ENCODE measurements at regions not wholly inside any gene's neighbourhood (a gene's known extent, or its start where the extent isn't known, plus 50 kb on each side); places are given as distances from the start of the nearest gene placed in this dataset.

DNA sequence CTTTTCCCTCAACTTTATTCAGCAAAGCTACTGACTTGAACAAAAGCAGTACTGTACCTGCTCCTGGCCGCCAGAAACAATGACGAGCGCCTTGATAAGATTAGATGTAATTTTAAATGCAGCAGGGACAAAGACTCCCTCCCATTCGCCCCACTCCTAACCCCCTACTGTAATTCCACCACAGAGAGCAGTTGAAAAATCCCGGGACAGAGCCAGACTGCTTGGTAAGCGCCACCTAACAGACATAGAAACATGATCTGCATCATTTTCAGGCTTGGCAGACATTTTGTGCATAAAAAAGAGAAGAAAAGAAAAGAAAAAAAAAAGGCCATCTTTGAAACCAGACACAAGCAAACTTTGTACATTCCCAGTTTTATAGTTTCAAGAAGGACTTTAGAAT is 81.9 kb downstream of the ISL1 start:
- WGBS (ENCODE audit: low lambda C conversion rate), result 1% methylated on average over 6 of the region's 6 CpGs
- peak overlapping the region; percentile 96 for H2AFZ ChIP-seq (ENCODE audit: low read depth)
- peak overlapping the region; percentile 80 to 99 for H3K27ac ChIP-seq (ENCODE audit: low read depth in 2 of 2, low read length in 1 of 2)
- no peak for TF ChIP-seq GABPA (IDR thresholded peaks at IDR 0.05; ENCODE audit: low read depth)
- no peak for TF ChIP-seq TCF12 (IDR thresholded peaks at IDR 0.05)
- TF ChIP-seq SIN3A (IDR thresholded peaks at IDR 0.05; ENCODE audit: borderline replicate concordance, low read depth, low read length), result no peak
- no peak for TF ChIP-seq RFX5 (IDR thresholded peaks at IDR 0.05; ENCODE audit: low read length)
- TF ChIP-seq, protein P1, sequence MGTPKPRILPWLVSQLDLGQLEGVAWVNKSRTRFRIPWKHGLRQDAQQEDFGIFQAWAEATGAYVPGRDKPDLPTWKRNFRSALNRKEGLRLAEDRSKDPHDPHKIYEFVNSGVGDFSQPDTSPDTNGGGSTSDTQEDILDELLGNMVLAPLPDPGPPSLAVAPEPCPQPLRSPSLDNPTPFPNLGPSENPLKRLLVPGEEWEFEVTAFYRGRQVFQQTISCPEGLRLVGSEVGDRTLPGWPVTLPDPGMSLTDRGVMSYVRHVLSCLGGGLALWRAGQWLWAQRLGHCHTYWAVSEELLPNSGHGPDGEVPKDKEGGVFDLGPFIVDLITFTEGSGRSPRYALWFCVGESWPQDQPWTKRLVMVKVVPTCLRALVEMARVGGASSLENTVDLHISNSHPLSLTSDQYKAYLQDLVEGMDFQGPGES (IDR thresholded peaks at IDR 0.05; ENCODE audit: low read depth, low read length), result no peak
- TF ChIP-seq TAF1 (IDR thresholded peaks at IDR 0.05; ENCODE audit: borderline replicate concordance, low read depth, low read length), result peak; percentile 89
- TF ChIP-seq, protein P2, sequence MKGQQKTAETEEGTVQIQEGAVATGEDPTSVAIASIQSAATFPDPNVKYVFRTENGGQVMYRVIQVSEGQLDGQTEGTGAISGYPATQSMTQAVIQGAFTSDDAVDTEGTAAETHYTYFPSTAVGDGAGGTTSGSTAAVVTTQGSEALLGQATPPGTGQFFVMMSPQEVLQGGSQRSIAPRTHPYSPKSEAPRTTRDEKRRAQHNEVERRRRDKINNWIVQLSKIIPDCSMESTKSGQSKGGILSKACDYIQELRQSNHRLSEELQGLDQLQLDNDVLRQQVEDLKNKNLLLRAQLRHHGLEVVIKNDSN (IDR thresholded peaks at IDR 0.05; ENCODE audit: borderline replicate concordance, low read depth), result no peak
- TF ChIP-seq, protein P3, sequence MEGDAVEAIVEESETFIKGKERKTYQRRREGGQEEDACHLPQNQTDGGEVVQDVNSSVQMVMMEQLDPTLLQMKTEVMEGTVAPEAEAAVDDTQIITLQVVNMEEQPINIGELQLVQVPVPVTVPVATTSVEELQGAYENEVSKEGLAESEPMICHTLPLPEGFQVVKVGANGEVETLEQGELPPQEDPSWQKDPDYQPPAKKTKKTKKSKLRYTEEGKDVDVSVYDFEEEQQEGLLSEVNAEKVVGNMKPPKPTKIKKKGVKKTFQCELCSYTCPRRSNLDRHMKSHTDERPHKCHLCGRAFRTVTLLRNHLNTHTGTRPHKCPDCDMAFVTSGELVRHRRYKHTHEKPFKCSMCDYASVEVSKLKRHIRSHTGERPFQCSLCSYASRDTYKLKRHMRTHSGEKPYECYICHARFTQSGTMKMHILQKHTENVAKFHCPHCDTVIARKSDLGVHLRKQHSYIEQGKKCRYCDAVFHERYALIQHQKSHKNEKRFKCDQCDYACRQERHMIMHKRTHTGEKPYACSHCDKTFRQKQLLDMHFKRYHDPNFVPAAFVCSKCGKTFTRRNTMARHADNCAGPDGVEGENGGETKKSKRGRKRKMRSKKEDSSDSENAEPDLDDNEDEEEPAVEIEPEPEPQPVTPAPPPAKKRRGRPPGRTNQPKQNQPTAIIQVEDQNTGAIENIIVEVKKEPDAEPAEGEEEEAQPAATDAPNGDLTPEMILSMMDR (IDR thresholded peaks at IDR 0.05), result no peak
- peak; percentile 70; the same call in 1 of the 2 replicates for TF ChIP-seq FOXJ3 (CRISPR knock-in tag; IDR thresholded peaks at IDR 0.05)
- TF ChIP-seq NRF1 (IDR thresholded peaks at IDR 0.05; ENCODE audit: low read depth, low read length), result no peak
- TF ChIP-seq, protein P4, sequence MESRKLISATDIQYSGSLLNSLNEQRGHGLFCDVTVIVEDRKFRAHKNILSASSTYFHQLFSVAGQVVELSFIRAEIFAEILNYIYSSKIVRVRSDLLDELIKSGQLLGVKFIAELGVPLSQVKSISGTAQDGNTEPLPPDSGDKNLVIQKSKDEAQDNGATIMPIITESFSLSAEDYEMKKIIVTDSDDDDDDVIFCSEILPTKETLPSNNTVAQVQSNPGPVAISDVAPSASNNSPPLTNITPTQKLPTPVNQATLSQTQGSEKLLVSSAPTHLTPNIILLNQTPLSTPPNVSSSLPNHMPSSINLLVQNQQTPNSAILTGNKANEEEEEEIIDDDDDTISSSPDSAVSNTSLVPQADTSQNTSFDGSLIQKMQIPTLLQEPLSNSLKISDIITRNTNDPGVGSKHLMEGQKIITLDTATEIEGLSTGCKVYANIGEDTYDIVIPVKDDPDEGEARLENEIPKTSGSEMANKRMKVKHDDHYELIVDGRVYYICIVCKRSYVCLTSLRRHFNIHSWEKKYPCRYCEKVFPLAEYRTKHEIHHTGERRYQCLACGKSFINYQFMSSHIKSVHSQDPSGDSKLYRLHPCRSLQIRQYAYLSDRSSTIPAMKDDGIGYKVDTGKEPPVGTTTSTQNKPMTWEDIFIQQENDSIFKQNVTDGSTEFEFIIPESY (IDR thresholded peaks at IDR 0.05; ENCODE audit: borderline replicate concordance, low read depth), result no peak
- TF ChIP-seq, protein P5, sequence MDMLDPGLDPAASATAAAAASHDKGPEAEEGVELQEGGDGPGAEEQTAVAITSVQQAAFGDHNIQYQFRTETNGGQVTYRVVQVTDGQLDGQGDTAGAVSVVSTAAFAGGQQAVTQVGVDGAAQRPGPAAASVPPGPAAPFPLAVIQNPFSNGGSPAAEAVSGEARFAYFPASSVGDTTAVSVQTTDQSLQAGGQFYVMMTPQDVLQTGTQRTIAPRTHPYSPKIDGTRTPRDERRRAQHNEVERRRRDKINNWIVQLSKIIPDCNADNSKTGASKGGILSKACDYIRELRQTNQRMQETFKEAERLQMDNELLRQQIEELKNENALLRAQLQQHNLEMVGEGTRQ (IDR thresholded peaks at IDR 0.05; ENCODE audit: borderline replicate concordance, low read depth, low read length), result no peak
- TF ChIP-seq RCOR1 (IDR thresholded peaks at IDR 0.05; ENCODE audit: low read length), result peak; percentile 97
- TF ChIP-seq, protein P6, sequence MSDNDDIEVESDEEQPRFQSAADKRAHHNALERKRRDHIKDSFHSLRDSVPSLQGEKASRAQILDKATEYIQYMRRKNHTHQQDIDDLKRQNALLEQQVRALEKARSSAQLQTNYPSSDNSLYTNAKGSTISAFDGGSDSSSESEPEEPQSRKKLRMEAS (IDR thresholded peaks at IDR 0.05; ENCODE audit: low read depth), result 0 out of 2 replicates have a peak, but pooled peaks have one; percentile 1
- peak; percentile 39 for TF ChIP-seq POLR2AphosphoS5 (IDR thresholded peaks at IDR 0.05; ENCODE audit: low read depth, low read length)
- TF ChIP-seq EZH2phosphoT487 (IDR thresholded peaks at IDR 0.05; ENCODE audit: borderline replicate concordance, low read depth), result no peak
- TF ChIP-seq, protein P7, sequence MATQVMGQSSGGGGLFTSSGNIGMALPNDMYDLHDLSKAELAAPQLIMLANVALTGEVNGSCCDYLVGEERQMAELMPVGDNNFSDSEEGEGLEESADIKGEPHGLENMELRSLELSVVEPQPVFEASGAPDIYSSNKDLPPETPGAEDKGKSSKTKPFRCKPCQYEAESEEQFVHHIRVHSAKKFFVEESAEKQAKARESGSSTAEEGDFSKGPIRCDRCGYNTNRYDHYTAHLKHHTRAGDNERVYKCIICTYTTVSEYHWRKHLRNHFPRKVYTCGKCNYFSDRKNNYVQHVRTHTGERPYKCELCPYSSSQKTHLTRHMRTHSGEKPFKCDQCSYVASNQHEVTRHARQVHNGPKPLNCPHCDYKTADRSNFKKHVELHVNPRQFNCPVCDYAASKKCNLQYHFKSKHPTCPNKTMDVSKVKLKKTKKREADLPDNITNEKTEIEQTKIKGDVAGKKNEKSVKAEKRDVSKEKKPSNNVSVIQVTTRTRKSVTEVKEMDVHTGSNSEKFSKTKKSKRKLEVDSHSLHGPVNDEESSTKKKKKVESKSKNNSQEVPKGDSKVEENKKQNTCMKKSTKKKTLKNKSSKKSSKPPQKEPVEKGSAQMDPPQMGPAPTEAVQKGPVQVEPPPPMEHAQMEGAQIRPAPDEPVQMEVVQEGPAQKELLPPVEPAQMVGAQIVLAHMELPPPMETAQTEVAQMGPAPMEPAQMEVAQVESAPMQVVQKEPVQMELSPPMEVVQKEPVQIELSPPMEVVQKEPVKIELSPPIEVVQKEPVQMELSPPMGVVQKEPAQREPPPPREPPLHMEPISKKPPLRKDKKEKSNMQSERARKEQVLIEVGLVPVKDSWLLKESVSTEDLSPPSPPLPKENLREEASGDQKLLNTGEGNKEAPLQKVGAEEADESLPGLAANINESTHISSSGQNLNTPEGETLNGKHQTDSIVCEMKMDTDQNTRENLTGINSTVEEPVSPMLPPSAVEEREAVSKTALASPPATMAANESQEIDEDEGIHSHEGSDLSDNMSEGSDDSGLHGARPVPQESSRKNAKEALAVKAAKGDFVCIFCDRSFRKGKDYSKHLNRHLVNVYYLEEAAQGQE (IDR thresholded peaks at IDR 0.05; ENCODE audit: low read depth, low read length), result peak; percentile 47; the same call in 1 of the 2 replicates
- TF ChIP-seq NFIC (IDR thresholded peaks at IDR 0.05; ENCODE audit: borderline replicate concordance), result no peak; the same call in 1 of the 2 replicates
- no peak for TF ChIP-seq ELF1 (IDR thresholded peaks at IDR 0.05)
- no peak for TF ChIP-seq SMC3 (IDR thresholded peaks at IDR 0.05; ENCODE audit: low read depth, low read length)
- TF ChIP-seq, protein P8, sequence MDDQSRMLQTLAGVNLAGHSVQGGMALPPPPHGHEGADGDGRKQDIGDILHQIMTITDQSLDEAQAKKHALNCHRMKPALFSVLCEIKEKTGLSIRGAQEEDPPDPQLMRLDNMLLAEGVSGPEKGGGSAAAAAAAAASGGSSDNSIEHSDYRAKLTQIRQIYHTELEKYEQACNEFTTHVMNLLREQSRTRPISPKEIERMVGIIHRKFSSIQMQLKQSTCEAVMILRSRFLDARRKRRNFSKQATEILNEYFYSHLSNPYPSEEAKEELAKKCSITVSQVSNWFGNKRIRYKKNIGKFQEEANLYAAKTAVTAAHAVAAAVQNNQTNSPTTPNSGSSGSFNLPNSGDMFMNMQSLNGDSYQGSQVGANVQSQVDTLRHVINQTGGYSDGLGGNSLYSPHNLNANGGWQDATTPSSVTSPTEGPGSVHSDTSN (IDR thresholded peaks at IDR 0.05), result no peak
- no peak for TF ChIP-seq JUND (IDR thresholded peaks at IDR 0.05)

More for the DNA sequence above, 81.9 kb downstream of the ISL1 start:
- no peaks in the 10 kb centered on the region for H4K20me1 ChIP-seq (ENCODE audit: insufficient read depth)
- CTCF ChIA-PET, result interaction anchor here (1.0 to 2.4 kb wide), 5 partner anchors 85 to 1096 kb away, joined by 3 to 9 read pairs (median 4); no protein-coding TSS in a partner anchor
- no peaks in the 10 kb centered on the region for H3K27me3 ChIP-seq (ENCODE audit: insufficient read depth)
- H3K9me2 ChIP-seq, result no peaks in the 10 kb centered on the region
- H3K79me2 ChIP-seq (ENCODE audit: insufficient read depth), result no peaks in the 10 kb centered on the region
- H3K9ac ChIP-seq, result peak overlapping the region; percentile 71
- peaks cover 0 to 43% of the 10 kb centered on the region in 2 experiments; a peak in 2 of 4 replicates for H3K4me1 ChIP-seq (ENCODE audit: control insufficient read depth in 1 of 2, insufficient read depth in 2 of 2, low read depth in 1 of 2, low read length in 1 of 2)
- peak overlapping the region; percentile 77 for H3K4me2 ChIP-seq
- peak overlapping the region; percentile 33 to 42 for H3K4me3 ChIP-seq (ENCODE audit: low read depth in 2 of 2, low read length in 1 of 2)
- POLR2A ChIA-PET, result interaction anchor here (0.6 to 2.8 kb wide), 10 partner anchors 53 to 1098 kb away, joined by 3 to 18 read pairs (median 5); partner anchors contain the start of gene ISL1
- no peaks in the 10 kb centered on the region for H3K36me3 ChIP-seq (replicated peaks in 1 of 2; ENCODE audit: control insufficient read depth in 1 of 2, insufficient read depth in 2 of 2, low read length in 1 of 2)
- peak; percentile 40 for DNase-seq
- peaks cover 27% of the 10 kb centered on the region for H3F3A ChIP-seq (replicated peaks; ENCODE audit: insufficient read depth)
- no peaks in the 10 kb centered on the region for H3K9me3 ChIP-seq

Measured in SK-N-SH (cell line).